Neural progenitor cell (in vitro differentiated cells): ENCODE measurements at regions not wholly inside any gene's neighbourhood (a gene's known extent, or its start where the extent isn't known, plus 50 kb on each side); places are given as distances from the start of the nearest gene placed in this dataset.

ENCODE experiments used
- EZH2 ChIP-seq: fragments of 200-600 bp; sonication (generic); IDR thresholded peaks from 2 replicates; pipeline ENCODE4 v1.6.1; 2017; ENCODE audit warnings: antibody characterized with exemption, mild to moderate bottlenecking, moderate library complexity
- EZH2phosphoT487 ChIP-seq: fragments of 200-600 bp; sonication (generic); IDR thresholded peaks from 2 replicates; pipeline ENCODE4 v1.6.1; 2017; ENCODE audit warnings: antibody characterized with exemption
- TF ChIP-seq, protein P1 (sequence below): fragments of 200-600 bp; sonication (generic); IDR thresholded peaks from 2 replicates; pipeline ENCODE4 v1.5.1; 2017; ENCODE audit warnings: antibody characterized with exemption, mild to moderate bottlenecking

DNA sequence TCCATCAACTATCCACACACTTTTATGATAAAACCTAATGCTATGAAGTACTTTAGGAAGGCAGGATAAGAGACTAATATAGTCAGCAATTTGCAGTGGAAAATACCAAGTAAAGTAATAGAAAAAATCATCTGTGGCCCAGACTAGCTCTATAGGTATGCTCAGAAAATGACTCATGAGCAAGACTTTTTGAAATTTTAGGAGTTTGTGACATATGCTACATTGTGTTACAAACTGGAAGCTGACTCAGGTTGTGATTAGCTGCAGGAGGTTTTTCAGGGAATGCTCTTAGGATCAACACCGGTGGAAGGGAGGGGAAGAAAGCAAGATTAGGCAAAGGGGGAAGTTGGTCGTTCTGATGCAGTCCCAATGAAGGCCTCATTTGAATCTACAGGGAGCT, 56.1 kb downstream of the FEZF1 start:
- TF ChIP-seq, protein P1, sequence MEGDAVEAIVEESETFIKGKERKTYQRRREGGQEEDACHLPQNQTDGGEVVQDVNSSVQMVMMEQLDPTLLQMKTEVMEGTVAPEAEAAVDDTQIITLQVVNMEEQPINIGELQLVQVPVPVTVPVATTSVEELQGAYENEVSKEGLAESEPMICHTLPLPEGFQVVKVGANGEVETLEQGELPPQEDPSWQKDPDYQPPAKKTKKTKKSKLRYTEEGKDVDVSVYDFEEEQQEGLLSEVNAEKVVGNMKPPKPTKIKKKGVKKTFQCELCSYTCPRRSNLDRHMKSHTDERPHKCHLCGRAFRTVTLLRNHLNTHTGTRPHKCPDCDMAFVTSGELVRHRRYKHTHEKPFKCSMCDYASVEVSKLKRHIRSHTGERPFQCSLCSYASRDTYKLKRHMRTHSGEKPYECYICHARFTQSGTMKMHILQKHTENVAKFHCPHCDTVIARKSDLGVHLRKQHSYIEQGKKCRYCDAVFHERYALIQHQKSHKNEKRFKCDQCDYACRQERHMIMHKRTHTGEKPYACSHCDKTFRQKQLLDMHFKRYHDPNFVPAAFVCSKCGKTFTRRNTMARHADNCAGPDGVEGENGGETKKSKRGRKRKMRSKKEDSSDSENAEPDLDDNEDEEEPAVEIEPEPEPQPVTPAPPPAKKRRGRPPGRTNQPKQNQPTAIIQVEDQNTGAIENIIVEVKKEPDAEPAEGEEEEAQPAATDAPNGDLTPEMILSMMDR = no peak
- TF ChIP-seq EZH2 = no peak
- no peak for TF ChIP-seq EZH2phosphoT487
